ENCODE measurements at regions not wholly inside any gene's neighbourhood (a gene's known extent, or its start where the extent isn't known, plus 50 kb on each side); places are given as distances from the start of the nearest gene placed in this dataset.

- no peaks in the 10 kb centered on the region for H3K36me3 Mint-ChIP-seq (ENCODE audit: insufficient read depth)
- no peak overlapping the region for H3K27ac Mint-ChIP-seq
- peaks cover 16% of the 10 kb centered on the region for H3K27me3 Mint-ChIP-seq
- no peak overlapping the region for H3K4me3 Mint-ChIP-seq (ENCODE audit: low read depth)
- no peak for DNase-seq (ENCODE audit: low spot score, unreplicated experiment)
- no peaks in the 10 kb centered on the region for H3K4me1 Mint-ChIP-seq (ENCODE audit: low read depth)
- no peaks in the 10 kb centered on the region for H3K9me3 Mint-ChIP-seq (ENCODE audit: low read depth)
- TF ChIP-seq, protein P1, sequence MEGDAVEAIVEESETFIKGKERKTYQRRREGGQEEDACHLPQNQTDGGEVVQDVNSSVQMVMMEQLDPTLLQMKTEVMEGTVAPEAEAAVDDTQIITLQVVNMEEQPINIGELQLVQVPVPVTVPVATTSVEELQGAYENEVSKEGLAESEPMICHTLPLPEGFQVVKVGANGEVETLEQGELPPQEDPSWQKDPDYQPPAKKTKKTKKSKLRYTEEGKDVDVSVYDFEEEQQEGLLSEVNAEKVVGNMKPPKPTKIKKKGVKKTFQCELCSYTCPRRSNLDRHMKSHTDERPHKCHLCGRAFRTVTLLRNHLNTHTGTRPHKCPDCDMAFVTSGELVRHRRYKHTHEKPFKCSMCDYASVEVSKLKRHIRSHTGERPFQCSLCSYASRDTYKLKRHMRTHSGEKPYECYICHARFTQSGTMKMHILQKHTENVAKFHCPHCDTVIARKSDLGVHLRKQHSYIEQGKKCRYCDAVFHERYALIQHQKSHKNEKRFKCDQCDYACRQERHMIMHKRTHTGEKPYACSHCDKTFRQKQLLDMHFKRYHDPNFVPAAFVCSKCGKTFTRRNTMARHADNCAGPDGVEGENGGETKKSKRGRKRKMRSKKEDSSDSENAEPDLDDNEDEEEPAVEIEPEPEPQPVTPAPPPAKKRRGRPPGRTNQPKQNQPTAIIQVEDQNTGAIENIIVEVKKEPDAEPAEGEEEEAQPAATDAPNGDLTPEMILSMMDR (IDR thresholded peaks at IDR 0.05; ENCODE audit: unreplicated experiment) = no peak
These were observed 60.7 kb upstream of the PROKR2 start for GRCh38 chr20:5377484-5377883.

GRCh38 chr20:5376228-5376627 lies 59.5 kb upstream of the PROKR2 start:
- Mint-ChIP-seq H3K27ac (no peak overlapping the region), H3K36me3 (ENCODE audit: insufficient read depth) (no peaks in the 10 kb centered on the region), H3K4me1 (ENCODE audit: low read depth) (no peaks in the 10 kb centered on the region), H3K27me3 (peaks cover 25% of the 10 kb centered on the region), H3K4me3 (ENCODE audit: low read depth) (no peak overlapping the region), H3K9me3 (ENCODE audit: low read depth) (no peaks in the 10 kb centered on the region)
- DNase-seq (ENCODE audit: low spot score, unreplicated experiment) = no peak
- TF ChIP-seq, protein P1 (IDR thresholded peaks at IDR 0.05; ENCODE audit: unreplicated experiment) = no peak

DNA sequence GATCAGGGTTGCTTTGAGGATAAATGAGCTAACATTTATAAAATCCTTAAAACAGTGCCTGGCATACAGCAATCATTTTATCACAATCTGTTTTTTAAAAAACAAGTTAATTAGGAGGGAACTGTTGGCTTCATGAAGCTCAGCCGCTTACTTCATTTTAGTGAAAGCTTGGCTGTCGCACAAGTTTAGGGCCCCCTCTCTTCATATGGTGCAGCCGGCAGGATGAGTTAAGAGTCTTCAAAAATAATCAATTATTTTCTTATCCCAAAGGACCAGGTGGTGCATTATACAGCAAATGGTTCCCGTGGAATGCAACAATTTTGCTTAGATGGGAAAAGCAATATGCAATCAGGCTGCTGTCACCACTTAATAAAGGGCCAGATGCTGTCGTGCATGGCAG lies 57.4 kb upstream of the PROKR2 start:
- H3K27me3 Mint-ChIP-seq = peaks cover 34% of the 10 kb centered on the region

GRCh38 chr20:5372371-5372770 lies 55.6 kb upstream of the PROKR2 start:
- Mint-ChIP-seq H3K36me3 (ENCODE audit: insufficient read depth) (no peaks in the 10 kb centered on the region), H3K4me3 (ENCODE audit: low read depth) (no peak overlapping the region), H3K9me3 (ENCODE audit: low read depth) (no peaks in the 10 kb centered on the region), H3K4me1 (ENCODE audit: low read depth) (no peaks in the 10 kb centered on the region), H3K27me3 (peaks cover 34% of the 10 kb centered on the region), H3K27ac (no peak overlapping the region)
- TF ChIP-seq, protein P1 (IDR thresholded peaks at IDR 0.05; ENCODE audit: unreplicated experiment) = no peak
- no peak for DNase-seq (ENCODE audit: low spot score, unreplicated experiment)

More for the DNA sequence above, 57.4 kb upstream of the PROKR2 start:
- Mint-ChIP-seq H3K4me3 (ENCODE audit: low read depth) (no peak overlapping the region), H3K9me3 (ENCODE audit: low read depth) (no peaks in the 10 kb centered on the region), H3K36me3 (ENCODE audit: insufficient read depth) (no peaks in the 10 kb centered on the region), H3K27ac (no peak overlapping the region), H3K4me1 (ENCODE audit: low read depth) (no peaks in the 10 kb centered on the region)
- TF ChIP-seq, protein P1 (IDR thresholded peaks at IDR 0.05; ENCODE audit: unreplicated experiment) = no peak
- DNase-seq (ENCODE audit: low spot score, unreplicated experiment) = no peak

DNA sequence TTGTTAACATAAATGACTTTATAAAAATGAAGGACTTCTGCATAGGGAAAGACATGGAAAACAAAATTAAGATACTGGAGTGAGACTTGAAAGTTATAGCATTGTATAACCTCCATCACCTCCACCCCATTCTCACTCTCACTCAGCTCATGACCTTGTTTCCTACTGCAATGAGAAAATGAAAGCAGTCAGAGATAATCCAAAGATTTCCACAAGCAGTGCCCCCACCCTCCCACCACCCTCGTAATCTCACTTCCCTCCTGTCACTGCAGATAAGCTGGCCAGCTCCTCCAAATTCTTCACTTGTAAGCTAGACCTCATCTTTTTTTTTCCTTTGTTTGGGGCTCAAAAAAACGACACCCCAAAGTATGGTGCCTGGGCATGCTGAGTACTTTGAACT lies 52.9 kb upstream of the PROKR2 start:
- Mint-ChIP-seq H3K27me3 (peaks cover 21% of the 10 kb centered on the region), H3K36me3 (ENCODE audit: insufficient read depth) (no peaks in the 10 kb centered on the region), H3K27ac (no peak overlapping the region), H3K4me3 (ENCODE audit: low read depth) (no peak overlapping the region), H3K9me3 (ENCODE audit: low read depth) (peaks cover 5% of the 10 kb centered on the region), H3K4me1 (ENCODE audit: low read depth) (no peaks in the 10 kb centered on the region)
- TF ChIP-seq, protein P1 (IDR thresholded peaks at IDR 0.05; ENCODE audit: unreplicated experiment) = no peak
- no peak for DNase-seq (ENCODE audit: low spot score, unreplicated experiment)
